ENCODE measurements at regions not wholly inside any gene's neighbourhood (a gene's known extent, or its start where the extent isn't known, plus 50 kb on each side); places are given as distances from the start of the nearest gene placed in this dataset.

GRCh38 chr10:43962346-43963191 is 313.9 kb upstream of the ZNF32 start:
- Histone ChIP-seq H2AFZ (ENCODE audit: low read depth) (no peak overlapping the region), H3K79me2 (ENCODE audit: insufficient read depth) (no peaks in the 10 kb centered on the region), H3K4me1 (ENCODE audit: control insufficient read depth in 1 of 2, insufficient read depth in 2 of 2, low read depth in 1 of 2, low read length in 1 of 2) (peaks cover 0 to 8% of the 10 kb centered on the region in 2 experiments; a peak in 1 of 4 replicates), H3F3A (replicated peaks; ENCODE audit: insufficient read depth) (no peaks in the 10 kb centered on the region), H3K4me3 (ENCODE audit: low read depth in 2 of 2, low read length in 1 of 2) (no peak overlapping the region), H3K27ac (ENCODE audit: low read depth in 2 of 2, low read length in 1 of 2) (no peak overlapping the region), H3K4me2 (no peak overlapping the region), H3K27me3 (ENCODE audit: insufficient read depth) (no peaks in the 10 kb centered on the region), H3K36me3 (replicated peaks in 1 of 2; ENCODE audit: control insufficient read depth in 1 of 2, insufficient read depth in 2 of 2, low read length in 1 of 2) (no peaks in the 10 kb centered on the region), H3K9ac (no peak overlapping the region), H4K20me1 (ENCODE audit: insufficient read depth) (no peaks in the 10 kb centered on the region), H3K9me3 (no peaks in the 10 kb centered on the region), H3K9me2 (no peaks in the 10 kb centered on the region)
- TF ChIP-seq TCF12 (IDR thresholded peaks at IDR 0.05) (no peak), USF2 (IDR thresholded peaks at IDR 0.05; ENCODE audit: borderline replicate concordance, low read depth, low read length) (no peak), RFX5 (IDR thresholded peaks at IDR 0.05; ENCODE audit: low read length) (no peak), MXI1 (IDR thresholded peaks at IDR 0.05; ENCODE audit: low read depth, low read length) (no peak), JUND (IDR thresholded peaks at IDR 0.05) (no peak)
- ChIA-PET CTCF (interaction anchor here (0.9 kb wide), 1 partner anchor 338 kb away, joined by 3 read pairs; no protein-coding TSS in a partner anchor), POLR2A (no interaction called here)
- 36% methylated on average over 6 of the region's 11 CpGs for WGBS (ENCODE audit: low lambda C conversion rate)
- DNase-seq: no peak

- Histone ChIP-seq H3K27me3 (ENCODE audit: insufficient read depth) (no peaks in the 10 kb centered on the region), H3F3A (replicated peaks; ENCODE audit: insufficient read depth) (no peaks in the 10 kb centered on the region), H3K4me1 (ENCODE audit: control insufficient read depth in 1 of 2, insufficient read depth in 2 of 2, low read depth in 1 of 2, low read length in 1 of 2) (peaks cover 0 to 8% of the 10 kb centered on the region in 2 experiments; a peak in 1 of 4 replicates), H3K36me3 (replicated peaks in 1 of 2; ENCODE audit: control insufficient read depth in 1 of 2, insufficient read depth in 2 of 2, low read length in 1 of 2) (no peaks in the 10 kb centered on the region), H3K79me2 (ENCODE audit: insufficient read depth) (no peaks in the 10 kb centered on the region), H2AFZ (ENCODE audit: low read depth) (no peak overlapping the region), H3K9me3 (no peaks in the 10 kb centered on the region), H3K9ac (no peak overlapping the region), H3K9me2 (no peaks in the 10 kb centered on the region), H4K20me1 (ENCODE audit: insufficient read depth) (no peaks in the 10 kb centered on the region), H3K27ac (ENCODE audit: low read depth in 2 of 2, low read length in 1 of 2) (no peak overlapping the region), H3K4me2 (no peak overlapping the region), H3K4me3 (ENCODE audit: low read depth in 2 of 2, low read length in 1 of 2) (no peak overlapping the region)
- DNase-seq: no peak
- 57% methylated on average over 11 of the region's 15 CpGs for WGBS (ENCODE audit: low lambda C conversion rate)
- ChIA-PET CTCF (no interaction called here), POLR2A (no interaction called here)
- TF ChIP-seq RXRA (IDR thresholded peaks at IDR 0.05; ENCODE audit: borderline replicate concordance, low read depth): no peak
- no peak for TF ChIP-seq NFIC (IDR thresholded peaks at IDR 0.05; ENCODE audit: borderline replicate concordance)
- no peak for TF ChIP-seq GATA2 (CRISPR knock-in tag; IDR thresholded peaks at IDR 0.05)
- no peak for TF ChIP-seq SMC3 (IDR thresholded peaks at IDR 0.05; ENCODE audit: low read depth, low read length)
- TF ChIP-seq GABPA (IDR thresholded peaks at IDR 0.05; ENCODE audit: low read depth): no peak
- no peak for TF ChIP-seq MEF2A (IDR thresholded peaks at IDR 0.05; ENCODE audit: borderline replicate concordance, low read depth)
- no peak for TF ChIP-seq ELF1 (IDR thresholded peaks at IDR 0.05)
- no peak for TF ChIP-seq RFX5 (IDR thresholded peaks at IDR 0.05; ENCODE audit: low read length)
- no peak for TF ChIP-seq CHD2 (IDR thresholded peaks at IDR 0.05; ENCODE audit: low read length, partially characterized antibody)
- TF ChIP-seq USF1 (IDR thresholded peaks at IDR 0.05; ENCODE audit: borderline replicate concordance, low read depth): no peak
- TF ChIP-seq USF2 (IDR thresholded peaks at IDR 0.05; ENCODE audit: borderline replicate concordance, low read depth, low read length): no peak
- no peak for TF ChIP-seq FOXM1 (IDR thresholded peaks at IDR 0.05; ENCODE audit: low read depth)
Measured at GRCh38 chr10:43961523-43962345, 313.1 kb upstream of the ZNF32 start.
